K562 (cell line): ENCODE measurements at regions not wholly inside any gene's neighbourhood (a gene's known extent, or its start where the extent isn't known, plus 50 kb on each side); places are given as distances from the start of the nearest gene placed in this dataset.

ENCODE experiments used
- ATAC-seq: fragments of 200-7000 bp; cut with Tn5 transposase; 3 replicates; pipeline ENCODE4 v1.9.1; 2020; ENCODE audit warnings: moderate library complexity
- BruUV-seq: library from RNA; stranded (reverse); fragments of 400-500 nt; replicated peaks from 2 replicates; lab custom pipeline; 2021; lab: Mats Ljungman, UMichigan
- CTCF ChIA-PET: fragments of 300-600 bp; formaldehyde crosslinking; extraction: SDS; loops from one replicate; lab custom pipeline; 2021; ENCODE audit warnings: low intra/inter-chr PET ratio; lab: Yijun Ruan, JAX
- POLR2A ChIA-PET: fragments of 300-600, 350-650 bp; sonication (Branson Sonifier 250); formaldehyde crosslinking; extraction: SDS; loops from one replicate; lab custom pipeline; 2021; ENCODE audit warnings: antibody characterized with exemption, inconsistent platforms; lab: Yijun Ruan, JAX
- DNase-seq, 4 experiments: peaks; one replicate each; pipeline versions ENCODE4 v3.0.0 to v3.0.0-alpha.2; 2011 to 2018; ENCODE audit warnings: low spot score in 3 of 4, mixed read lengths in 3 of 4; ENCODE audit errors: extremely low read depth in 1 of 4
- FAIRE-seq: peaks from 2 replicates; lab custom pipeline; 2011; peaks lifted over from hg19 to GRCh38; lab: Jason Lieb, UNC
- H2AFZ ChIP-seq: 2 replicates; pipeline ENCODE4 v1.6.0; 2011; ENCODE audit warnings: low read depth, low read length, control low read depth, inconsistent platforms
- H3K27ac ChIP-seq: fragments of 200-600 bp; 3 replicates; pipeline ENCODE4 v1.8.0; 2011; ENCODE audit warnings: low read depth, mild to moderate bottlenecking, control low read depth, inconsistent platforms, low read length, moderate library complexity, mixed read lengths; ENCODE audit errors: extremely low read depth
- H3K27me3 ChIP-seq, 2 experiments: fragments of 300-600 bp in 1 of 2; 2 replicates in 1 of 2; 3 replicates in 1 of 2; pipeline versions ENCODE4 v1.6.0 to v1.8.0; 2011; ENCODE audit warnings: inconsistent platforms in 2 of 2, low read length in 2 of 2, mild to moderate bottlenecking in 1 of 2, mixed read lengths in 1 of 2, moderate library complexity in 1 of 2; ENCODE audit not compliant: control insufficient read depth in 2 of 2, insufficient read depth in 2 of 2
- H3K36me3 ChIP-seq: fragments of 300-600 bp; 3 replicates; pipeline ENCODE4 v1.8.0; 2011; ENCODE audit warnings: mild to moderate bottlenecking, low read length, inconsistent platforms; ENCODE audit not compliant: control insufficient read depth, insufficient read depth
- H3K4me1 ChIP-seq, 2 experiments: fragments of 200-600 bp in 1 of 2; replicated peaks in 1 of 2; 2 replicates in 1 of 2; 3 replicates in 1 of 2; pipeline versions ENCODE4 v1.5.1 to v1.8.0; 2011; ENCODE audit warnings: inconsistent platforms in 2 of 2, low read length in 2 of 2, mild to moderate bottlenecking in 1 of 2, mixed read lengths in 1 of 2, moderate library complexity in 1 of 2; ENCODE audit not compliant: control insufficient read depth in 2 of 2, insufficient read depth in 2 of 2
- H3K4me2 ChIP-seq: 2 replicates; pipeline ENCODE4 v1.6.1; 2011; ENCODE audit warnings: low read length, control low read depth, inconsistent platforms, mixed read lengths; ENCODE audit not compliant: insufficient read depth
- H3K4me3 ChIP-seq: fragments of 200-600 bp; sonication (generic), shearing (Covaris generic); 2 replicates; pipeline ENCODE4 v1.5.1; 2016; ENCODE audit warnings: control low read depth, inconsistent platforms
- H3K79me2 ChIP-seq: fragments of 200-600 bp; 3 replicates; pipeline ENCODE4 v1.8.0; 2011; ENCODE audit warnings: low read length, inconsistent platforms; ENCODE audit not compliant: control insufficient read depth, insufficient read depth
- H3K9ac ChIP-seq, 2 experiments: 2 replicates each; pipeline versions ENCODE4 v1.6.0 to v1.6.1; 2011; ENCODE audit warnings: low read depth in 2 of 2, low read length in 2 of 2, control low read depth in 1 of 2, inconsistent platforms in 1 of 2, mild to moderate bottlenecking in 1 of 2, mixed read lengths in 1 of 2; ENCODE audit not compliant: insufficient read depth in 1 of 2
- H3K9me1 ChIP-seq: one replicate; pipeline ENCODE4 v1.6.0; 2011; ENCODE audit warnings: inconsistent platforms, mild to moderate bottlenecking, low read length, moderate library complexity; ENCODE audit not compliant: control insufficient read depth, insufficient read depth
- H3K9me3 ChIP-seq: replicated peaks from 2 replicates; pipeline ENCODE4 v1.5.1; 2011; ENCODE audit warnings: low read depth, low read length, inconsistent platforms; ENCODE audit not compliant: control insufficient read depth, insufficient read depth
- H4K20me1 ChIP-seq: replicated peaks from 2 replicates; pipeline ENCODE4 v1.6.1; 2011; ENCODE audit warnings: low read length, inconsistent platforms, mixed read lengths; ENCODE audit not compliant: control insufficient read depth, insufficient read depth
- ARHGAP35 ChIP-seq: fragments of 450-650 bp; IDR thresholded peaks from 2 replicates; pipeline ENCODE4 v1.6.1; 2018; ENCODE audit not compliant: partially characterized antibody
- CBX8 ChIP-seq: fragments of 200-600 bp; sonication (generic); IDR thresholded peaks from 2 replicates; pipeline ENCODE4 v1.6.1; 2012; ENCODE audit warnings: borderline replicate concordance, mixed run types, low read depth, mild to moderate bottlenecking, moderate library complexity, mixed read lengths, low read length, control low read depth, inconsistent platforms; ENCODE audit not compliant: poor library complexity, severe bottlenecking; ENCODE audit errors: extremely low read depth
- CREBBP ChIP-seq: IDR thresholded peaks from one replicate; pipeline ENCODE4 v1.6.1; 2012; ENCODE audit warnings: low read depth, mild to moderate bottlenecking, control low read depth, inconsistent platforms, low read length
- FOXJ2 ChIP-seq: fragments of 200-800 bp; sonication (Bioruptor generic); IDR thresholded peaks from 2 replicates; pipeline ENCODE4 v1.6.1; 2016; ENCODE audit warnings: missing genetic modification characterization, missing compliant biosample characterization
- NBN ChIP-seq: fragments of 450-650 bp; IDR thresholded peaks from 2 replicates; pipeline ENCODE4 v1.6.1; 2016; ENCODE audit warnings: low read depth, mild to moderate bottlenecking
- NR2C1 ChIP-seq, 2 experiments: fragments of 450-650 bp; IDR thresholded peaks; 2 replicates each; pipeline ENCODE4 v1.6.1; 2017; ENCODE audit warnings: mild to moderate bottlenecking in 2 of 2, antibody characterized with exemption in 1 of 2, inconsistent platforms in 1 of 2, missing compliant biosample characterization in 1 of 2, missing genetic modification characterization in 1 of 2
- POLR2A ChIP-seq: fragments of 450-650 bp; conservative IDR thresholded peaks from 2 replicates; pipeline ENCODE4 v1.6.1; 2016
- SIN3A ChIP-seq, 2 experiments: fragments of 150-350 bp in 1 of 2; IDR thresholded peaks; 2 replicates each; pipeline ENCODE4 v1.6.1; 2011 to 2016; ENCODE audit warnings: borderline replicate concordance in 2 of 2, low read depth in 2 of 2, low read length in 2 of 2, mild to moderate bottlenecking in 2 of 2, moderate library complexity in 2 of 2; ENCODE audit not compliant: control insufficient read depth in 1 of 2
- SRSF1 ChIP-seq: fragments of 200-400 bp; formaldehyde crosslinking; IDR thresholded peaks from 2 replicates; pipeline ENCODE4 v1.6.1; 2017; ENCODE audit warnings: mild to moderate bottlenecking, low read depth, low read length, moderate library complexity
- XRCC3 ChIP-seq: fragments of 450-650 bp; IDR thresholded peaks from 2 replicates; pipeline ENCODE4 v1.6.1; 2017; ENCODE audit warnings: mild to moderate bottlenecking, moderate library complexity
- ZNF12 ChIP-seq: sonication (generic); formaldehyde crosslinking; IDR thresholded peaks from 2 replicates; pipeline ENCODE4 v1.4.0; 2020; ENCODE audit warnings: mild to moderate bottlenecking, missing genetic modification reagents
- ZNF143 ChIP-seq: sonication (generic); formaldehyde crosslinking; IDR thresholded peaks from 2 replicates; pipeline ENCODE4 v1.9.0; 2022; ENCODE audit warnings: mild to moderate bottlenecking, missing genetic modification reagents
- ZNF197 ChIP-seq: fragments of 200-800 bp; sonication (Bioruptor generic); IDR thresholded peaks from 2 replicates; pipeline ENCODE4 v1.6.1; 2016; ENCODE audit warnings: low read depth, missing genetic modification characterization, missing compliant biosample characterization
- ZNF444 ChIP-seq: fragments of 250-450 bp; sonication (Bioruptor Pico); IDR thresholded peaks from 2 replicates; pipeline ENCODE4 v1.4.0; 2020; ENCODE audit warnings: mild to moderate bottlenecking, moderate library complexity
- WGBS: fragments of 100-300 bp; shearing (Covaris generic); methylation state at CpG from one replicate; pipeline ENCODE4 v1.1.6; 2016; ENCODE audit warnings: low coverage, mixed read lengths; ENCODE audit not compliant: insufficient coverage; ENCODE audit errors: missing lambda C conversion rate; 5-methylcytosine and 5-hydroxymethylcytosine counted together
- in situ Hi-C: fragments of 300-500 bp; cut with MboI; formaldehyde crosslinking; loops from 4 replicates; pipeline ENCODE4 v1.15.0; 2018; ENCODE audit warnings: inconsistent platforms, mixed read lengths
- intact Hi-C: fragments of 100-400 bp; cut with micrococcal nuclease; formaldehyde crosslinking; loops from 2 replicates; pipeline ENCODE4 v1.14.2; 2022
- TF ChIP-seq, protein P1 (sequence below): fragments of 250-450 bp; sonication (Bioruptor Pico); IDR thresholded peaks from 2 replicates; pipeline ENCODE4 v1.4.0; 2020; ENCODE audit warnings: mild to moderate bottlenecking, moderate library complexity, borderline replicate concordance

DNA sequence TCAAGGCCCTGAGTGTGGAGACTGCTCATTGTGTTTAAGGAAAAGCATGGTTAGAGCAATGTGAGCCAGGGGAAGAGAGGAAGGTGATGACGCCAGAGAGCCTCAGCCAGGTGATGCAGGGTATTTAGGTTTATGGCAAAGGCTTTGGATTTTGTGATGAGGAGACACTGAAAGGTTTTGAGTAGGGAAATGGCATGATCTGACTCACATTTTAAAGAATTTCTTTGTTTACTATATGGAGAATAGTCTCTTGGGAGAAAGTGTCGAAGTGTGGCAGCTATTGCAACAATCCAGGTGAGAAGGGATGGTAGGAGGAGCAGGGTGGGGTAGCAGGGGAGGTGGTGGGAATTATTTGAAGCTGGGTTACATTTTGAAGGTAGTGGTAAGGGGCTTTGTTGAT lies 293.4 kb upstream of the IGFBP7 start:
- no peak for DNase-seq
- H3K4me3 ChIP-seq: no peak overlapping the region
- WGBS: 0% methylated on average over 2 of the region's 2 CpGs
- H3K79me2 ChIP-seq: no peaks in the 10 kb centered on the region
- no peak overlapping the region for H3K4me2 ChIP-seq
- intact Hi-C loops (no loop called here), in situ Hi-C loops (no loop called here)
- no TSS peak for BruUV-seq
- H3K9me3 ChIP-seq: no peaks in the 10 kb centered on the region
- H3K36me3 ChIP-seq: no peaks in the 10 kb centered on the region
- no peaks in the 10 kb centered on the region for H3K4me1 ChIP-seq
- no peak for ATAC-seq
- ChIA-PET POLR2A (interaction anchor here (0.7 to 1.6 kb wide), 3 partner anchors 9 to 25 kb away, joined by 3 to 4 read pairs (median 3); no protein-coding TSS in a partner anchor), CTCF (no interaction called here)
- no peak overlapping the region for H2AFZ ChIP-seq
- H3K9me1 ChIP-seq: no peaks in the 10 kb centered on the region
- H3K9ac ChIP-seq: no peak overlapping the region
- no peak for FAIRE-seq
- no peak for TF ChIP-seq ARHGAP35
- TF ChIP-seq CBX8: no peak
- TF ChIP-seq SRSF1: no peak
- TF ChIP-seq XRCC3: no peak
- TF ChIP-seq SIN3A (IDR thresholded peaks at IDR 0.05; ENCODE audit: borderline replicate concordance in 2 of 2, control insufficient read depth in 1 of 2, low read depth in 2 of 2, low read length in 2 of 2): no peak
- no peak for TF ChIP-seq FOXJ2 (tag)
- H3K27ac ChIP-seq: no peak overlapping the region
- no peaks in the 10 kb centered on the region for H3K27me3 ChIP-seq
- H4K20me1 ChIP-seq: no peaks in the 10 kb centered on the region

DNA sequence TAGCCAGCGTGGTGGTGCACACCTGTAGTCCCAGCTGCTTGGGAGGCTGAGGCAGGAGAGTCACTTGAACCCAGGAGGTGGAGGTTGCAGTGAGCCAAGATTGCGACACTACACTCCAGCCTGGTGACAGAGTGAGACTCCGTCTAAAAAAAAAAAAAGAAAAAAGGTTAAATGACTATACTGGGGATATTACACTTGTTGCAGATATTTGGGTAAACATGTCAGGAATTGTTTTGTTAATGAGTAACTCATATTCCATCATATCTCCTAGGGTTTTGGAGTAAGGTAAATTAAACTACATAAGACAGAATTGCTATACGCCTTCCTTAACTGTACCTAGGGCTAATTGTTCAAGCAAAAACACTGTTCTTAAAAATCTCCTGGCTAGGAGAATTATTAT lies 291.4 kb upstream of the IGFBP7 start:
- ATAC-seq (no peak), FAIRE-seq (no peak), DNase-seq (no peak)
- TF ChIP-seq ZNF444 (CRISPR knock-in tag) (no peak), ZNF197 (CRISPR knock-in tag) (no peak), POLR2A (no peak), ZNF12 (CRISPR knock-in tag) (no peak), NR2C1 (IDR thresholded peaks at IDR 0.05) (no peak), NR2C1 (tag; IDR thresholded peaks at IDR 0.05) (no peak), ZNF143 (CRISPR knock-in tag) (no peak), NBN (no peak), CREBBP (no peak)
- TF ChIP-seq, protein P1, sequence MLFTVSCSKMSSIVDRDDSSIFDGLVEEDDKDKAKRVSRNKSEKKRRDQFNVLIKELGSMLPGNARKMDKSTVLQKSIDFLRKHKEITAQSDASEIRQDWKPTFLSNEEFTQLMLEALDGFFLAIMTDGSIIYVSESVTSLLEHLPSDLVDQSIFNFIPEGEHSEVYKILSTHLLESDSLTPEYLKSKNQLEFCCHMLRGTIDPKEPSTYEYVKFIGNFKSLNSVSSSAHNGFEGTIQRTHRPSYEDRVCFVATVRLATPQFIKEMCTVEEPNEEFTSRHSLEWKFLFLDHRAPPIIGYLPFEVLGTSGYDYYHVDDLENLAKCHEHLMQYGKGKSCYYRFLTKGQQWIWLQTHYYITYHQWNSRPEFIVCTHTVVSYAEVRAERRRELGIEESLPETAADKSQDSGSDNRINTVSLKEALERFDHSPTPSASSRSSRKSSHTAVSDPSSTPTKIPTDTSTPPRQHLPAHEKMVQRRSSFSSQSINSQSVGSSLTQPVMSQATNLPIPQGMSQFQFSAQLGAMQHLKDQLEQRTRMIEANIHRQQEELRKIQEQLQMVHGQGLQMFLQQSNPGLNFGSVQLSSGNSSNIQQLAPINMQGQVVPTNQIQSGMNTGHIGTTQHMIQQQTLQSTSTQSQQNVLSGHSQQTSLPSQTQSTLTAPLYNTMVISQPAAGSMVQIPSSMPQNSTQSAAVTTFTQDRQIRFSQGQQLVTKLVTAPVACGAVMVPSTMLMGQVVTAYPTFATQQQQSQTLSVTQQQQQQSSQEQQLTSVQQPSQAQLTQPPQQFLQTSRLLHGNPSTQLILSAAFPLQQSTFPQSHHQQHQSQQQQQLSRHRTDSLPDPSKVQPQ: no peak
- Histone ChIP-seq H3K79me2 (no peaks in the 10 kb centered on the region), H2AFZ (no peak overlapping the region), H3K9ac (no peak overlapping the region), H3K4me3 (no peak overlapping the region), H3K4me1 (no peaks in the 10 kb centered on the region), H3K9me3 (no peaks in the 10 kb centered on the region), H3K27ac (no peak overlapping the region), H3K36me3 (no peaks in the 10 kb centered on the region), H3K9me1 (no peaks in the 10 kb centered on the region), H3K4me2 (no peak overlapping the region), H4K20me1 (no peaks in the 10 kb centered on the region), H3K27me3 (no peaks in the 10 kb centered on the region)
- in situ Hi-C loops: no loop called here
- WGBS: 1% methylated on average over 4 of the region's 4 CpGs
- intact Hi-C loops: no loop called here
- no TSS peak for BruUV-seq
- CTCF ChIA-PET: no interaction called here
- POLR2A ChIA-PET: interaction anchor here (0.6 kb wide), 1 partner anchor 1976 kb away, joined by 3 read pairs; no protein-coding TSS in a partner anchor
